ENCODE measurements at regions not wholly inside any gene's neighbourhood (a gene's known extent, or its start where the extent isn't known, plus 50 kb on each side); places are given as distances from the start of the nearest gene placed in this dataset.

- TF ChIP-seq ZNF462 (CRISPR knock-in tag; IDR thresholded peaks at IDR 0.05), result no peak
- no peak for TF ChIP-seq REST (IDR thresholded peaks at IDR 0.05; ENCODE audit: unreplicated experiment)
- TF ChIP-seq, protein P1, sequence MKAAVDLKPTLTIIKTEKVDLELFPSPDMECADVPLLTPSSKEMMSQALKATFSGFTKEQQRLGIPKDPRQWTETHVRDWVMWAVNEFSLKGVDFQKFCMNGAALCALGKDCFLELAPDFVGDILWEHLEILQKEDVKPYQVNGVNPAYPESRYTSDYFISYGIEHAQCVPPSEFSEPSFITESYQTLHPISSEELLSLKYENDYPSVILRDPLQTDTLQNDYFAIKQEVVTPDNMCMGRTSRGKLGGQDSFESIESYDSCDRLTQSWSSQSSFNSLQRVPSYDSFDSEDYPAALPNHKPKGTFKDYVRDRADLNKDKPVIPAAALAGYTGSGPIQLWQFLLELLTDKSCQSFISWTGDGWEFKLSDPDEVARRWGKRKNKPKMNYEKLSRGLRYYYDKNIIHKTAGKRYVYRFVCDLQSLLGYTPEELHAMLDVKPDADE (IDR thresholded peaks at IDR 0.05), result no peak
- no peak for TF ChIP-seq NANOG (IDR thresholded peaks at IDR 0.05; ENCODE audit: borderline replicate concordance)
- no peak for TF ChIP-seq EZH2phosphoT487 (IDR thresholded peaks at IDR 0.05; ENCODE audit: unreplicated experiment)
Measured at GRCh38 chr2:152826581-152827279, 108.3 kb downstream of the ARL6IP6 start (continued).

Data from GM23338 (cell line).